Smooth muscle cell (in vitro differentiated cells): ENCODE measurements at regions not wholly inside any gene's neighbourhood (a gene's known extent, or its start where the extent isn't known, plus 50 kb on each side); places are given as distances from the start of the nearest gene placed in this dataset.

Experiments
- DNase-seq: peaks from one replicate; lab custom pipeline; 2025; ENCODE audit not compliant: unreplicated experiment; lab: John Stamatoyannopoulos, UW
- H2AFZ ChIP-seq: fragments of 200-600 bp; sonication (generic); 2 replicates; pipeline ENCODE4 v1.6.0; 2016; ENCODE audit warnings: antibody characterized with exemption, low read depth, mild to moderate bottlenecking
- H3F3A ChIP-seq: fragments of 200-600 bp; sonication (generic); 2 replicates; pipeline ENCODE4 v1.6.0; 2017; ENCODE audit warnings: antibody characterized with exemption, low read depth
- H3K27ac ChIP-seq: fragments of 200-600 bp; sonication (generic); 2 replicates; pipeline ENCODE4 v1.5.1; 2016; ENCODE audit warnings: low read depth, mild to moderate bottlenecking
- H3K27me3 ChIP-seq: fragments of 200-600 bp; sonication (generic); 2 replicates; pipeline ENCODE4 v1.6.1; 2016; ENCODE audit warnings: low read depth, mild to moderate bottlenecking
- H3K36me3 ChIP-seq: fragments of 200-600 bp; sonication (generic); 2 replicates; pipeline ENCODE4 v1.5.1; 2016; ENCODE audit warnings: low read depth
- H3K4me1 ChIP-seq: fragments of 200-600 bp; sonication (generic); 2 replicates; pipeline ENCODE4 v1.5.1; 2016; ENCODE audit warnings: low read depth
- H3K4me2 ChIP-seq: fragments of 200-600 bp; sonication (generic); 2 replicates; pipeline ENCODE4 v1.6.0; 2016; ENCODE audit warnings: mild to moderate bottlenecking
- H3K4me3 ChIP-seq: fragments of 200-600 bp; sonication (generic); 2 replicates; pipeline ENCODE4 v1.5.1; 2016; ENCODE audit warnings: mild to moderate bottlenecking
- H3K79me2 ChIP-seq: fragments of 200-600 bp; sonication (generic); 2 replicates; pipeline ENCODE4 v1.6.0; 2016; ENCODE audit warnings: low read depth, mild to moderate bottlenecking
- H3K9ac ChIP-seq: fragments of 200-600 bp; sonication (generic); 2 replicates; pipeline ENCODE4 v1.6.0; 2016; ENCODE audit warnings: low read depth
- H3K9me3 ChIP-seq: fragments of 200-600 bp; sonication (generic); replicated peaks from 2 replicates; pipeline ENCODE4 v1.5.1; 2016; ENCODE audit warnings: low read depth
- H4K20me1 ChIP-seq: fragments of 200-600 bp; sonication (generic); 2 replicates; pipeline ENCODE4 v1.6.0; 2016; ENCODE audit warnings: low read depth
- CTCF ChIP-seq: fragments of 200-600 bp; sonication (generic); IDR thresholded peaks from 2 replicates; pipeline ENCODE4 v1.5.1; 2017; ENCODE audit warnings: borderline replicate concordance, mild to moderate bottlenecking, antibody characterized with exemption; ENCODE audit not compliant: insufficient read depth, poor library complexity, severe bottlenecking
- WGBS: methylation state at CpG from one replicate; pipeline ENCODE4 v1.1.7; 2016; ENCODE audit warnings: low lambda C conversion rate; 5-methylcytosine and 5-hydroxymethylcytosine counted together

GRCh38 chr14:51540364-51540763 is 111.3 kb upstream of the FRMD6 start:
- Histone ChIP-seq H3K4me1 (peaks cover 24% of the 10 kb centered on the region), H2AFZ (no peak overlapping the region), H3K9me3 (no peaks in the 10 kb centered on the region), H3K27ac (peak overlapping the region; percentile 96), H3K4me2 (peak overlapping the region; percentile 59), H3F3A (peaks cover 17% of the 10 kb centered on the region), H4K20me1 (no peaks in the 10 kb centered on the region), H3K4me3 (no peak overlapping the region), H3K36me3 (no peaks in the 10 kb centered on the region), H3K9ac (peak overlapping the region; percentile 73), H3K79me2 (no peaks in the 10 kb centered on the region), H3K27me3 (no peaks in the 10 kb centered on the region)
- TF ChIP-seq CTCF, result no peak
- 50% methylated on average over 3 of the region's 3 CpGs for WGBS
- no peak for DNase-seq

- Histone ChIP-seq H3K9ac (peak overlapping the region; percentile 81), H3K4me2 (peak overlapping the region; percentile 41), H3K27me3 (no peaks in the 10 kb centered on the region), H3K27ac (peak overlapping the region; percentile 99), H2AFZ (peak overlapping the region; percentile 6), H3K79me2 (no peaks in the 10 kb centered on the region), H4K20me1 (no peaks in the 10 kb centered on the region), H3K36me3 (no peaks in the 10 kb centered on the region), H3K4me1 (peaks cover 44% of the 10 kb centered on the region), H3F3A (peaks cover 21% of the 10 kb centered on the region), H3K9me3 (no peaks in the 10 kb centered on the region), H3K4me3 (no peak overlapping the region)
- DNase-seq, result no peak
- no peak for TF ChIP-seq CTCF
- WGBS, result 25% methylated on average over 4 of the region's 4 CpGs
These were observed 107.2 kb upstream of the FRMD6 start for GRCh38 chr14:51544471-51544870.

GRCh38 chr14:51544901-51545300 is 106.8 kb upstream of the FRMD6 start:
- TF ChIP-seq CTCF, result no peak
- no peaks in the 10 kb centered on the region for H3K9me3 ChIP-seq
- H4K20me1 ChIP-seq, result no peaks in the 10 kb centered on the region
- DNase-seq, result no peak
- H3F3A ChIP-seq, result peaks cover 20% of the 10 kb centered on the region
- H3K9ac ChIP-seq, result peak overlapping the region; percentile 81
- no peaks in the 10 kb centered on the region for H3K79me2 ChIP-seq
- no peaks in the 10 kb centered on the region for H3K36me3 ChIP-seq
- no peak overlapping the region for H3K4me3 ChIP-seq
- no peaks in the 10 kb centered on the region for H3K27me3 ChIP-seq
- H3K27ac ChIP-seq, result peak overlapping the region; percentile 99
- H2AFZ ChIP-seq, result peak overlapping the region; percentile 6
- H3K4me1 ChIP-seq, result peaks cover 43% of the 10 kb centered on the region
- H3K4me2 ChIP-seq, result peak overlapping the region; percentile 41
- 73% methylated on average over 3 of the region's 3 CpGs for WGBS

- Histone ChIP-seq H3K4me2 (peak overlapping the region; percentile 41), H3F3A (peaks cover 16% of the 10 kb centered on the region), H3K27me3 (no peaks in the 10 kb centered on the region), H4K20me1 (no peaks in the 10 kb centered on the region), H3K27ac (peak overlapping the region; percentile 99), H3K4me3 (no peak overlapping the region), H2AFZ (peak overlapping the region; percentile 6), H3K4me1 (peaks cover 38% of the 10 kb centered on the region), H3K36me3 (no peaks in the 10 kb centered on the region), H3K9me3 (no peaks in the 10 kb centered on the region), H3K79me2 (no peaks in the 10 kb centered on the region), H3K9ac (peak overlapping the region; percentile 81)
- no peak for DNase-seq
- TF ChIP-seq CTCF, result no peak
- WGBS, result 38% methylated on average over 3 of the region's 3 CpGs
These were observed 106.3 kb upstream of the FRMD6 start for GRCh38 chr14:51545396-51545795.
